HepG2 (cell line): ENCODE measurements at regions not wholly inside any gene's neighbourhood (a gene's known extent, or its start where the extent isn't known, plus 50 kb on each side); places are given as distances from the start of the nearest gene placed in this dataset.

Experiments
- ATAC-seq: fragments of 200-7000 bp; cut with Tn5 transposase; 3 replicates; pipeline ENCODE4 v1.9.1; 2020; ENCODE audit warnings: mild to moderate bottlenecking, moderate library complexity
- BruUV-seq: library from RNA; stranded (reverse); fragments of 400-500 nt; replicated peaks from 2 replicates; lab custom pipeline; 2021; lab: Mats Ljungman, UMichigan
- CTCF ChIA-PET: fragments of 300-600 bp; formaldehyde crosslinking; extraction: SDS; loops from one replicate; lab custom pipeline; 2021; ENCODE audit warnings: low total read pairs, inconsistent platforms, low intra/inter-chr PET ratio; lab: Yijun Ruan, JAX
- POLR2A ChIA-PET: fragments of 350-600 bp; sonication (Branson Sonifier 250); formaldehyde crosslinking; loops from one replicate; lab custom pipeline; 2020; ENCODE audit warnings: antibody characterized with exemption, inconsistent platforms; lab: Yijun Ruan, JAX
- DNase-seq: peaks from one replicate; pipeline ENCODE4 v3.0.0-alpha.2; 2015; ENCODE audit warnings: low spot score
- FAIRE-seq: peaks from 3 replicates; lab custom pipeline; 2011; peaks lifted over from hg19 to GRCh38; lab: Jason Lieb, UNC
- H2AFZ ChIP-seq: one replicate; pipeline ENCODE4 v1.6.1; 2011; ENCODE audit warnings: low read length, inconsistent platforms
- H3K27ac ChIP-seq: fragments of 300-600 bp; 3 replicates; pipeline ENCODE4 v1.8.0; 2011; ENCODE audit warnings: mixed run types, mild to moderate bottlenecking, mixed read lengths, low read length, inconsistent platforms; ENCODE audit not compliant: insufficient read depth; ENCODE audit errors: extremely low read length
- H3K27me3 ChIP-seq, 2 experiments: fragments of 200-600 bp in 1 of 2; 2 replicates in 1 of 2; 3 replicates in 1 of 2; pipeline versions ENCODE4 v1.6.0 to v1.8.0; 2011; ENCODE audit warnings: low read length in 2 of 2, mild to moderate bottlenecking in 2 of 2, moderate library complexity in 2 of 2, inconsistent platforms in 1 of 2; ENCODE audit not compliant: insufficient read depth in 2 of 2, control insufficient read depth in 1 of 2
- H3K36me3 ChIP-seq, 2 experiments: fragments of 200-600 bp in 1 of 2; replicated peaks in 1 of 2; 2 replicates in 1 of 2; 3 replicates in 1 of 2; pipeline versions ENCODE4 v1.5.1 to v1.8.0; 2011; ENCODE audit warnings: low read length in 2 of 2, inconsistent platforms in 1 of 2; ENCODE audit not compliant: insufficient read depth in 2 of 2, control insufficient read depth in 1 of 2
- H3K4me1 ChIP-seq: 2 replicates; pipeline ENCODE4 v1.5.1; 2012; ENCODE audit warnings: low read length, inconsistent platforms; ENCODE audit not compliant: insufficient read depth
- H3K4me2 ChIP-seq: 2 replicates; pipeline ENCODE4 v1.6.0; 2011; ENCODE audit warnings: low read depth, low read length, inconsistent platforms
- H3K4me3 ChIP-seq, 3 experiments: fragments of 200-600 bp in 1 of 3; sonication (generic), shearing (Covaris generic) in 1 of 3; replicated peaks in 1 of 3; 2 replicates each; pipeline ENCODE4 v1.5.1; 2011 to 2016; ENCODE audit warnings: low read length in 3 of 3, inconsistent platforms in 2 of 3, low read depth in 2 of 3, mild to moderate bottlenecking in 2 of 3, control low read depth in 1 of 3, mixed read lengths in 1 of 3; ENCODE audit not compliant: insufficient read depth in 1 of 3
- H3K79me2 ChIP-seq: one replicate; pipeline ENCODE4 v1.6.1; 2011; ENCODE audit warnings: low read length, inconsistent platforms; ENCODE audit not compliant: insufficient read depth
- H3K9ac ChIP-seq: 2 replicates; pipeline ENCODE4 v1.6.0; 2011; ENCODE audit warnings: mild to moderate bottlenecking, low read depth, low read length, inconsistent platforms; ENCODE audit not compliant: insufficient read depth
- H3K9me3 ChIP-seq: 2 replicates; pipeline ENCODE4 v1.5.1; 2012; ENCODE audit warnings: mild to moderate bottlenecking, low read length
- H4K20me1 ChIP-seq: 2 replicates; pipeline ENCODE4 v1.6.0; 2011; ENCODE audit warnings: inconsistent platforms, mild to moderate bottlenecking, low read length, moderate library complexity; ENCODE audit not compliant: insufficient read depth
- ATF1 ChIP-seq: IDR thresholded peaks from 2 replicates; pipeline ENCODE4 v1.6.1; 2016; ENCODE audit warnings: mild to moderate bottlenecking, control low read depth
- EZH2 ChIP-seq: conservative IDR thresholded peaks from 2 replicates; pipeline ENCODE4 v1.6.1; 2012; ENCODE audit warnings: mild to moderate bottlenecking, low read depth, low read length, moderate library complexity
- HDAC1 ChIP-seq: sonication (generic); formaldehyde crosslinking; IDR thresholded peaks from 2 replicates; pipeline ENCODE4 v1.5.1; 2020; ENCODE audit warnings: mild to moderate bottlenecking, missing genetic modification reagents
- RBAK ChIP-seq: sonication (generic); formaldehyde crosslinking; IDR thresholded peaks from 2 replicates; pipeline ENCODE4 v1.5.1; 2020; ENCODE audit warnings: mild to moderate bottlenecking, missing genetic modification reagents
- SP5 ChIP-seq: IDR thresholded peaks from 2 replicates; pipeline ENCODE4 v1.6.1; 2016; ENCODE audit warnings: low read depth, borderline replicate concordance
- TP53 ChIP-seq: sonication (generic); formaldehyde crosslinking; conservative IDR thresholded peaks from 2 replicates; pipeline ENCODE4 v1.4.0; 2020; ENCODE audit warnings: missing genetic modification reagents
- ZBTB20 ChIP-seq: sonication (generic); formaldehyde crosslinking; IDR thresholded peaks from 2 replicates; pipeline ENCODE4 v1.8.1; 2023; ENCODE audit warnings: missing genetic modification reagents, low read depth, mild to moderate bottlenecking, borderline replicate concordance
- WGBS: methylation state at CpG from one replicate; pipeline ENCODE4 v1.1.6; 2017; ENCODE audit warnings: low lambda C conversion rate; 5-methylcytosine and 5-hydroxymethylcytosine counted together
- in situ Hi-C: cut with HindIII; loops from 2 replicates; pipeline ENCODE4 v1.10.0; 2017; ENCODE audit warnings: low pct_unique_long_range_greater_than_20kb; ENCODE audit not compliant: extremely low pct_ligation_motif_present
- intact Hi-C: fragments of 100-400 bp; cut with micrococcal nuclease; formaldehyde crosslinking; loops from one replicate; pipeline ENCODE4 v1.10.0; 2022; ENCODE audit not compliant: unreplicated experiment
- TF ChIP-seq, protein P1 (sequence below): sonication (generic); formaldehyde crosslinking; IDR thresholded peaks from 2 replicates; pipeline ENCODE4 v1.4.0; 2020; ENCODE audit warnings: mild to moderate bottlenecking, missing genetic modification reagents
- TF ChIP-seq, protein P2 (sequence below): sonication (generic); formaldehyde crosslinking; IDR thresholded peaks from 2 replicates; pipeline ENCODE4 v1.4.0; 2020; ENCODE audit warnings: missing genetic modification reagents

DNA sequence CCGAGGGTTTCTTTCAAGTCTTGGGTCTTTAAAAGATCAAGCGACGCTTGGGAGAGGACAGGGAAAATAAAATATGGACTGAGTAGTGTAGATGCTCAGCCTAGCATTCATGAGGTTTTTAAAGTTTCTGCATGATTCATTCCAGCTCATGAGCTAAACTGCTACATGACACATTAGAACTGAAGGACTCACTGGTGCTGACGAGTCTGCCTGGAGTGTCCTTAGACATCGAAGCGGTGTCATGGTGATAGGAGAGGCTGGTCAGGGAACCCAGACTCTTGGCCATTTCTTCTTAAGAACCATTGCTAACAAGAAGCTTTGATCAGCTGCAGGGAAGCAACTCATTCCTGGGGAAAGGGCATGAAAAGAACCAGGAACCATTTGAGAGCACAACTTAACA is 158.6 kb downstream of the TRIML1 start:
- Histone ChIP-seq H3K27me3 (0 out of 5 replicates have a peak, but pooled peaks cover 0 to 5% of the 10 kb centered on the region in 2 experiments), H3K4me1 (no peaks in the 10 kb centered on the region), H4K20me1 (no peaks in the 10 kb centered on the region), H3K79me2 (no peaks in the 10 kb centered on the region), H3K27ac (no peak overlapping the region), H3K9ac (no peak overlapping the region), H3K4me3 (no peak overlapping the region), H2AFZ (no peak overlapping the region), H3K36me3 (no peaks in the 10 kb centered on the region), H3K9me3 (no peaks in the 10 kb centered on the region), H3K4me2 (no peak overlapping the region)
- DNase-seq, result no peak
- no peak for FAIRE-seq
- no peak for ATAC-seq
- in situ Hi-C loops (no loop called here), intact Hi-C loops (no loop called here)
- WGBS, result 47% methylated on average over 6 of the region's 6 CpGs
- CTCF ChIA-PET, result no interaction called here
- POLR2A ChIA-PET, result no interaction called here
- no TSS peak for BruUV-seq
- TF ChIP-seq, protein P1, sequence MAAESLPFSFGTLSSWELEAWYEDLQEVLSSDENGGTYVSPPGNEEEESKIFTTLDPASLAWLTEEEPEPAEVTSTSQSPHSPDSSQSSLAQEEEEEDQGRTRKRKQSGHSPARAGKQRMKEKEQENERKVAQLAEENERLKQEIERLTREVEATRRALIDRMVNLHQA (CRISPR knock-in tag), result no peak
- TF ChIP-seq ZBTB20 (CRISPR knock-in tag), result no peak
- TF ChIP-seq EZH2, result no peak
- TF ChIP-seq HDAC1 (CRISPR knock-in tag), result no peak
- TF ChIP-seq TP53 (CRISPR knock-in tag), result no peak
- TF ChIP-seq, protein P2, sequence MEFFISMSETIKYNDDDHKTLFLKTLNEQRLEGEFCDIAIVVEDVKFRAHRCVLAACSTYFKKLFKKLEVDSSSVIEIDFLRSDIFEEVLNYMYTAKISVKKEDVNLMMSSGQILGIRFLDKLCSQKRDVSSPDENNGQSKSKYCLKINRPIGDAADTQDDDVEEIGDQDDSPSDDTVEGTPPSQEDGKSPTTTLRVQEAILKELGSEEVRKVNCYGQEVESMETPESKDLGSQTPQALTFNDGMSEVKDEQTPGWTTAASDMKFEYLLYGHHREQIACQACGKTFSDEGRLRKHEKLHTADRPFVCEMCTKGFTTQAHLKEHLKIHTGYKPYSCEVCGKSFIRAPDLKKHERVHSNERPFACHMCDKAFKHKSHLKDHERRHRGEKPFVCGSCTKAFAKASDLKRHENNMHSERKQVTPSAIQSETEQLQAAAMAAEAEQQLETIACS (CRISPR knock-in tag), result no peak
- TF ChIP-seq RBAK (CRISPR knock-in tag), result no peak
- TF ChIP-seq SP5 (CRISPR knock-in tag), result no peak
- TF ChIP-seq ATF1 (CRISPR knock-in tag), result no peak
